H1 (cell line): ENCODE measurements at regions not wholly inside any gene's neighbourhood (a gene's known extent, or its start where the extent isn't known, plus 50 kb on each side); places are given as distances from the start of the nearest gene placed in this dataset.

Experiments
- CTCF ChIA-PET: fragments of 300-600 bp; sonication (Branson Sonifier 250); formaldehyde crosslinking; loops from one replicate; lab custom pipeline; 2021; ENCODE audit not compliant: partially characterized antibody; lab: Charles Lee
- POLR2A ChIA-PET: fragments of 300-600 bp; sonication (Branson Sonifier 250); formaldehyde crosslinking; loops from one replicate; lab custom pipeline; 2021; ENCODE audit warnings: inconsistent platforms; ENCODE audit not compliant: partially characterized antibody; lab: Charles Lee
- DNase-seq, 2 experiments: peaks; one replicate each; pipeline versions ENCODE4 v3.0.0 to v3.0.0-alpha.2; 2010 to 2022; ENCODE audit warnings: low spot score in 2 of 2, low read depth in 1 of 2, mixed read lengths in 1 of 2
- FAIRE-seq: peaks from 2 replicates; lab custom pipeline; 2011; peaks lifted over from hg19 to GRCh38; lab: Jason Lieb, UNC
- H2AFZ ChIP-seq: 2 replicates; pipeline ENCODE4 v1.8.1; 2012; ENCODE audit warnings: low read length, inconsistent platforms
- H2AK5ac ChIP-seq: 2 replicates; pipeline ENCODE4 v1.6.1; 2013; ENCODE audit warnings: low read depth, low read length
- H2BK120ac ChIP-seq: replicated peaks from 2 replicates; pipeline ENCODE3; 2013; ENCODE audit warnings: low read depth, low read length, inconsistent platforms
- H2BK12ac ChIP-seq: 2 replicates; pipeline ENCODE4 v1.6.1; 2013; ENCODE audit warnings: low read depth, low read length
- H2BK15ac ChIP-seq: 2 replicates; pipeline ENCODE4 v1.6.1; 2013; ENCODE audit warnings: low read length
- H2BK20ac ChIP-seq: 2 replicates; pipeline ENCODE4 v1.6.1; 2013; ENCODE audit warnings: low read length
- H2BK5ac ChIP-seq: 2 replicates; pipeline ENCODE4 v1.6.1; 2013; ENCODE audit warnings: low read depth, low read length
- H3K14ac ChIP-seq: 2 replicates; pipeline ENCODE4 v1.6.1; 2013; ENCODE audit warnings: inconsistent platforms; ENCODE audit not compliant: insufficient read length
- H3K18ac ChIP-seq: 2 replicates; pipeline ENCODE4 v1.6.1; 2013; ENCODE audit warnings: low read length; ENCODE audit errors: extremely low read depth
- H3K23ac ChIP-seq: 2 replicates; pipeline ENCODE4 v1.6.1; 2013; ENCODE audit warnings: inconsistent platforms; ENCODE audit not compliant: insufficient read length
- H3K23me2 ChIP-seq: 2 replicates; pipeline ENCODE4 v1.6.1; 2013; ENCODE audit warnings: low read depth, low read length
- H3K27ac ChIP-seq: 2 replicates; pipeline ENCODE4 v1.6.1; 2011; ENCODE audit warnings: low read depth, low read length, inconsistent platforms
- H3K27me3 ChIP-seq, 4 experiments: replicated peaks in 1 of 4; 1 replicate in 1 of 4; 2 replicates in 3 of 4; pipeline versions ENCODE4 v1.6.1 to v1.8.1; 2011 to 2013; ENCODE audit warnings: low read length in 3 of 4, mild to moderate bottlenecking in 3 of 4, inconsistent platforms in 2 of 4, mixed read lengths in 2 of 4, moderate library complexity in 1 of 4; ENCODE audit not compliant: control insufficient read depth in 3 of 4, insufficient read depth in 3 of 4; ENCODE audit errors: extremely low read depth in 1 of 4
- H3K36me3 ChIP-seq, 4 experiments: 2 replicates each; pipeline versions ENCODE4 v1.6.1 to v1.8.1; 2011 to 2013; ENCODE audit warnings: mild to moderate bottlenecking in 4 of 4, low read length in 3 of 4, moderate library complexity in 2 of 4, control low read depth in 1 of 4, inconsistent platforms in 1 of 4; ENCODE audit not compliant: insufficient read depth in 4 of 4, control insufficient read depth in 2 of 4
- H3K4ac ChIP-seq: replicated peaks from 2 replicates; pipeline ENCODE3; 2013; ENCODE audit warnings: low read length, low read depth, mixed read lengths, inconsistent platforms; ENCODE audit not compliant: insufficient read length
- H3K4me1 ChIP-seq, 4 experiments: replicated peaks in 1 of 4; 1 replicate in 1 of 4; 2 replicates in 3 of 4; pipeline versions ENCODE4 v1.6.1 to v1.8.1; 2011 to 2013; ENCODE audit warnings: low read length in 3 of 4, inconsistent platforms in 2 of 4, mixed read lengths in 1 of 4; ENCODE audit not compliant: insufficient read depth in 4 of 4, control insufficient read depth in 3 of 4
- H3K4me2 ChIP-seq, 2 experiments: 2 replicates each; pipeline versions ENCODE4 v1.6.1 to v1.8.1; 2011 to 2013; ENCODE audit warnings: low read depth in 2 of 2, low read length in 2 of 2, control low read depth in 1 of 2, inconsistent platforms in 1 of 2, mild to moderate bottlenecking in 1 of 2; ENCODE audit not compliant: insufficient read depth in 1 of 2
- H3K4me3 ChIP-seq, 4 experiments: fragments of 200-600, 300-600 bp in 1 of 4; sonication (generic), shearing (Covaris generic), sonication (Bioruptor Twin) in 1 of 4; 2 replicates each; pipeline versions ENCODE4 v1.5.1 to v1.8.1; 2011 to 2016; ENCODE audit warnings: low read length in 4 of 4, low read depth in 3 of 4, control low read depth in 2 of 4, inconsistent platforms in 2 of 4, mild to moderate bottlenecking in 2 of 4, mixed read lengths in 1 of 4, moderate library complexity in 1 of 4; ENCODE audit not compliant: insufficient read depth in 2 of 4; ENCODE audit errors: extremely low read depth in 1 of 4
- H3K56ac ChIP-seq: replicated peaks from 2 replicates; pipeline ENCODE3; 2013; ENCODE audit warnings: low read depth, mild to moderate bottlenecking, mixed read lengths, low read length, inconsistent platforms; ENCODE audit not compliant: insufficient read length
- H3K79me1 ChIP-seq: 2 replicates; pipeline ENCODE4 v1.6.1; 2013; ENCODE audit warnings: low read depth, low read length, control low read depth
- H3K79me2 ChIP-seq, 2 experiments: 2 replicates each; pipeline versions ENCODE4 v1.6.1 to v1.8.1; 2012 to 2013; ENCODE audit warnings: low read length in 2 of 2, mild to moderate bottlenecking in 2 of 2, inconsistent platforms in 1 of 2; ENCODE audit not compliant: insufficient read depth in 2 of 2, control insufficient read depth in 1 of 2
- H3K9ac ChIP-seq, 4 experiments: replicated peaks in 1 of 4; 1 replicate in 1 of 4; 2 replicates in 3 of 4; pipeline versions ENCODE4 v1.6.1 to v1.8.1; 2011 to 2013; ENCODE audit warnings: low read depth in 3 of 4, low read length in 3 of 4, control low read depth in 2 of 4, mild to moderate bottlenecking in 2 of 4, moderate library complexity in 2 of 4, inconsistent platforms in 1 of 4; ENCODE audit errors: extremely low read depth in 1 of 4
- H3K9me3 ChIP-seq, 2 experiments: 2 replicates each; pipeline versions ENCODE4 v1.6.1 to v1.8.1; 2012 to 2013; ENCODE audit warnings: mild to moderate bottlenecking in 2 of 2, moderate library complexity in 2 of 2, control low read depth in 1 of 2, inconsistent platforms in 1 of 2, low read depth in 1 of 2, low read length in 1 of 2, mixed read lengths in 1 of 2; ENCODE audit not compliant: insufficient read depth in 2 of 2
- H4K20me1 ChIP-seq, 2 experiments: replicated peaks in 1 of 2; 2 replicates each; pipeline versions ENCODE3 to v1.8.1; 2011 to 2013; ENCODE audit warnings: inconsistent platforms in 2 of 2, low read length in 2 of 2, mild to moderate bottlenecking in 1 of 2; ENCODE audit not compliant: insufficient read depth in 2 of 2, control insufficient read depth in 1 of 2
- H4K5ac ChIP-seq: 2 replicates; pipeline ENCODE4 v1.6.1; 2013; ENCODE audit warnings: low read length, low read depth, mixed read lengths, inconsistent platforms; ENCODE audit not compliant: insufficient read length
- H4K8ac ChIP-seq: 2 replicates; pipeline ENCODE4 v1.8.0; 2013; ENCODE audit warnings: mild to moderate bottlenecking, moderate library complexity, low read length, inconsistent platforms; ENCODE audit not compliant: insufficient read depth; ENCODE audit errors: extremely low read depth
- H4K91ac ChIP-seq: replicated peaks from 2 replicates; pipeline ENCODE3; 2013; ENCODE audit warnings: low read length, mixed read lengths, inconsistent platforms; ENCODE audit not compliant: insufficient read length
- ATF3 ChIP-seq: IDR thresholded peaks from 2 replicates; pipeline ENCODE4 v1.6.1; 2011; ENCODE audit warnings: low read depth, mild to moderate bottlenecking, low read length; ENCODE audit not compliant: insufficient read depth
- CBX5 ChIP-seq: fragments of 300-800, 300-1000 bp; sonication (generic); IDR thresholded peaks from 2 replicates; pipeline ENCODE4 v1.7.1; 2016; ENCODE audit warnings: antibody characterized with exemption, low read length, low read depth
- E2F6 ChIP-seq: IDR thresholded peaks from 2 replicates; pipeline ENCODE4 v1.6.1; 2012; ENCODE audit warnings: inconsistent platforms
- FOSL1 ChIP-seq: IDR thresholded peaks from 2 replicates; pipeline ENCODE4 v1.6.1; 2011; ENCODE audit warnings: mild to moderate bottlenecking, low read depth, low read length, moderate library complexity; ENCODE audit not compliant: insufficient read depth
- GABPA ChIP-seq: IDR thresholded peaks from 2 replicates; pipeline ENCODE4 v1.6.1; 2011; ENCODE audit warnings: mild to moderate bottlenecking, low read length, moderate library complexity, borderline replicate concordance; ENCODE audit not compliant: insufficient read depth
- GTF2F1 ChIP-seq: IDR thresholded peaks from 2 replicates; pipeline ENCODE4 v1.6.1; 2012; ENCODE audit warnings: low read depth, low read length, improper control_type of control experiment, borderline replicate concordance
- HDAC6 ChIP-seq: IDR thresholded peaks from one replicate; pipeline ENCODE4 v1.7.1; 2012; ENCODE audit warnings: low read depth, mild to moderate bottlenecking, inconsistent platforms, low read length, moderate library complexity
- JUN ChIP-seq: IDR thresholded peaks from 2 replicates; pipeline ENCODE4 v1.6.1; 2011; ENCODE audit warnings: low read depth, mild to moderate bottlenecking, improper control_type of control experiment, low read length
- KDM1A ChIP-seq: fragments of 200-600, 300-600 bp; sonication (generic); IDR thresholded peaks from 2 replicates; pipeline ENCODE4 v1.7.1; 2016; ENCODE audit warnings: mild to moderate bottlenecking, low read length, borderline replicate concordance
- MAFK ChIP-seq: IDR thresholded peaks from 2 replicates; pipeline ENCODE4 v1.6.1; 2012; ENCODE audit warnings: low read depth, mild to moderate bottlenecking, improper control_type of control experiment, low read length
- NANOG ChIP-seq: IDR thresholded peaks from 2 replicates; pipeline ENCODE4 v1.6.1; 2011; ENCODE audit warnings: low read length, low read depth, mild to moderate bottlenecking, inconsistent platforms; ENCODE audit not compliant: insufficient read depth, poor library complexity, severe bottlenecking
- RXRA ChIP-seq: IDR thresholded peaks from 2 replicates; pipeline ENCODE4 v1.6.1; 2011; ENCODE audit warnings: low read depth, mild to moderate bottlenecking, low read length, moderate library complexity; ENCODE audit not compliant: insufficient read depth
- SRF ChIP-seq: IDR thresholded peaks from 2 replicates; pipeline ENCODE4 v1.6.1; 2011; ENCODE audit warnings: mild to moderate bottlenecking, low read depth, low read length, moderate library complexity
- YY1 ChIP-seq: IDR thresholded peaks from 2 replicates; pipeline ENCODE4 v1.6.1; 2011; ENCODE audit warnings: low read depth, mild to moderate bottlenecking, low read length
- WGBS, 2 experiments: shearing (Covaris generic) in 1 of 2; methylation state at CpG; one replicate each; pipeline versions ENCODE4 v1.1.6 to v1.1.7; 2013 to 2015; ENCODE audit warnings: low lambda C conversion rate in 2 of 2, mixed read lengths in 2 of 2, inconsistent platforms in 1 of 2, low coverage in 1 of 2, missing lambda C conversion rate in 1 of 2; ENCODE audit not compliant: insufficient replicate concordance in 2 of 2, insufficient coverage in 1 of 2, insufficient read length in 1 of 2; ENCODE audit errors: extremely low coverage in 1 of 2, missing lambda C conversion rate in 1 of 2; 5-methylcytosine and 5-hydroxymethylcytosine counted together

- Histone ChIP-seq H3K4ac (no peak overlapping the region), H2BK5ac (no peak overlapping the region), H3K23me2 (no peaks in the 10 kb centered on the region), H3K4me3 (no peak overlapping the region), H2BK15ac (no peak overlapping the region), H4K91ac (no peak overlapping the region), H3K79me2 (no peaks in the 10 kb centered on the region), H4K8ac (no peak overlapping the region), H3K14ac (no peak overlapping the region), H3K4me1 (no peaks in the 10 kb centered on the region), H3K27ac (no peak overlapping the region), H3K79me1 (no peaks in the 10 kb centered on the region), H2AFZ (no peak overlapping the region), H2BK20ac (no peak overlapping the region), H3K56ac (no peak overlapping the region), H3K18ac (no peak overlapping the region), H2BK120ac (no peak overlapping the region), H3K27me3 (no peaks in the 10 kb centered on the region), H2AK5ac (no peak overlapping the region), H3K9me3 (no peaks in the 10 kb centered on the region), H3K36me3 (no peaks in the 10 kb centered on the region), H3K9ac (no peak overlapping the region), H2BK12ac (no peak overlapping the region), H4K5ac (no peak overlapping the region), H3K4me2 (no peak overlapping the region), H3K23ac (no peak overlapping the region), H4K20me1 (no peaks in the 10 kb centered on the region)
- DNase-seq (no peak), FAIRE-seq (no peak)
- ChIA-PET POLR2A (no interaction called here), CTCF (interaction anchor here (0.5 to 1.3 kb wide), 4 partner anchors 8 to 1796 kb away, joined by 3 read pairs; no protein-coding TSS in a partner anchor)
- WGBS, 2 experiments: 93% methylated on average over 3 of the region's 3 CpGs; no CpG with 5 or more reads in 1 of the 2 experiments
- TF ChIP-seq FOSL1: no peak
- no peak for TF ChIP-seq HDAC6
- no peak for TF ChIP-seq KDM1A
- no peak for TF ChIP-seq NANOG
- TF ChIP-seq GABPA: no peak
- no peak for TF ChIP-seq SRF
- TF ChIP-seq ATF3: no peak
- TF ChIP-seq E2F6: no peak
- TF ChIP-seq RXRA: no peak
- no peak for TF ChIP-seq CBX5
- TF ChIP-seq GTF2F1: no peak
- no peak for TF ChIP-seq JUN
- TF ChIP-seq MAFK: no peak
- no peak for TF ChIP-seq YY1
Measured at GRCh38 chr13:37446503-37446902, 152.1 kb downstream of the POSTN start.
